Skeletal muscle cell (primary cell): ENCODE measurements at regions not wholly inside any gene's neighbourhood (a gene's known extent, or its start where the extent isn't known, plus 50 kb on each side); places are given as distances from the start of the nearest gene placed in this dataset.

Experiments
- DNase-seq: peaks from one replicate; pipeline ENCODE4 v3.0.0-alpha.2; 2010; ENCODE audit warnings: low read depth
- H3K4me3 ChIP-seq: 2 replicates; pipeline ENCODE4 v1.5.1; 2011; ENCODE audit warnings: low read depth, mild to moderate bottlenecking, control low read depth, low read length, moderate library complexity

- H3K4me3 ChIP-seq, result no peak overlapping the region
These were observed 341.7 kb upstream of the MTNR1B start for GRCh38 chr11:92627615-92628256.

GRCh38 chr11:92628401-92629292 is 340.8 kb upstream of the MTNR1B start:
- H3K4me3 ChIP-seq, result no peak overlapping the region
- peak; percentile 21 for DNase-seq

More at GRCh38 chr11:92627615-92628256, 341.7 kb upstream of the MTNR1B start:
- DNase-seq, result peak; percentile 22

GRCh38 chr11:92632495-92632894 is 337.0 kb upstream of the MTNR1B start:
- no peak for DNase-seq
- no peak overlapping the region for H3K4me3 ChIP-seq

GRCh38 chr11:92633820-92634219 is 335.6 kb upstream of the MTNR1B start:
- H3K4me3 ChIP-seq, result no peak overlapping the region
- DNase-seq, result no peak

GRCh38 chr11:92636543-92637188 is 332.8 kb upstream of the MTNR1B start:
- no peak overlapping the region for H3K4me3 ChIP-seq
- DNase-seq, result no peak

- no peak overlapping the region for H3K4me3 ChIP-seq
- no peak for DNase-seq
These were observed 330.8 kb upstream of the MTNR1B start for GRCh38 chr11:92638678-92639077.

GRCh38 chr11:92642177-92642931 is 327.1 kb upstream of the MTNR1B start:
- H3K4me3 ChIP-seq, result no peak overlapping the region
- no peak for DNase-seq

- H3K4me3 ChIP-seq, result no peak overlapping the region
- DNase-seq, result no peak
These were observed 325.6 kb upstream of the MTNR1B start for GRCh38 chr11:92643827-92644226.

- H3K4me3 ChIP-seq, result no peak overlapping the region
- DNase-seq, result no peak
These were observed 324.6 kb upstream of the MTNR1B start for GRCh38 chr11:92644595-92645445.

GRCh38 chr11:92651159-92651558 is 318.3 kb upstream of the MTNR1B start:
- no peak overlapping the region for H3K4me3 ChIP-seq
- DNase-seq, result no peak

- no peak for DNase-seq
- H3K4me3 ChIP-seq, result no peak overlapping the region
These were observed 316.0 kb upstream of the MTNR1B start for GRCh38 chr11:92653454-92653853.

- no peak for DNase-seq
- no peak overlapping the region for H3K4me3 ChIP-seq
These were observed 312.7 kb upstream of the MTNR1B start for GRCh38 chr11:92656783-92657182.

- H3K4me3 ChIP-seq, result no peak overlapping the region
- no peak for DNase-seq
These were observed 312.2 kb upstream of the MTNR1B start for GRCh38 chr11:92657226-92657625.

GRCh38 chr11:92658733-92659132 is 310.7 kb upstream of the MTNR1B start:
- no peak for DNase-seq
- no peak overlapping the region for H3K4me3 ChIP-seq

GRCh38 chr11:92659793-92660192 is 309.7 kb upstream of the MTNR1B start:
- H3K4me3 ChIP-seq, result no peak overlapping the region
- no peak for DNase-seq

GRCh38 chr11:92662601-92663360 is 306.7 kb upstream of the MTNR1B start:
- no peak for DNase-seq
- H3K4me3 ChIP-seq, result no peak overlapping the region

GRCh38 chr11:92663539-92663938 is 305.9 kb upstream of the MTNR1B start:
- no peak for DNase-seq

GRCh38 chr11:92667486-92668152 is 301.8 kb upstream of the MTNR1B start:
- H3K4me3 ChIP-seq, result no peak overlapping the region
- no peak for DNase-seq

More at GRCh38 chr11:92663539-92663938, 305.9 kb upstream of the MTNR1B start:
- no peak overlapping the region for H3K4me3 ChIP-seq
